T-helper 2 cell treated with Interferon-gamma antibody and Interleukin-4, amounts not matched to agents 100 ng/mL and 5 ng/mL, for 36 hours (primary cell): ENCODE measurements at regions not wholly inside any gene's neighbourhood (a gene's known extent, or its start where the extent isn't known, plus 50 kb on each side); places are given as distances from the start of the nearest gene placed in this dataset.

Experiments used
- intact Hi-C: fragments of 100-400 bp; cut with micrococcal nuclease; formaldehyde crosslinking; loops from one replicate; pipeline ENCODE4 v1.15.1; 2023

GRCh38 chr18:37661061-37661460 is 95.5 kb upstream of the CELF4 start:
- intact Hi-C loops: no loop called here

GRCh38 chr18:37660658-37661057 is 95.1 kb upstream of the CELF4 start:
- intact Hi-C loops: no loop called here

- intact Hi-C loops: no loop called here
These were observed 94.3 kb upstream of the CELF4 start for GRCh38 chr18:37659906-37660305.

GRCh38 chr18:37658894-37659293 is 93.3 kb upstream of the CELF4 start:
- intact Hi-C loops: no loop called here

GRCh38 chr18:37657493-37657892 is 91.9 kb upstream of the CELF4 start:
- intact Hi-C loops: no loop called here

- intact Hi-C loops: no loop called here
These were observed 89.3 kb upstream of the CELF4 start for GRCh38 chr18:37654731-37655369.

GRCh38 chr18:37654034-37654433 is 88.4 kb upstream of the CELF4 start:
- intact Hi-C loops: no loop called here

GRCh38 chr18:37653618-37654017 is 88.0 kb upstream of the CELF4 start:
- intact Hi-C loops: no loop called here

GRCh38 chr18:37649930-37650329 is 84.3 kb upstream of the CELF4 start:
- intact Hi-C loops: no loop called here

GRCh38 chr18:37649416-37649815 is 83.8 kb upstream of the CELF4 start:
- intact Hi-C loops: no loop called here

- intact Hi-C loops: no loop called here
These were observed 76.0 kb upstream of the CELF4 start for GRCh38 chr18:37641573-37641972.

GRCh38 chr18:37640504-37640903 is 74.9 kb upstream of the CELF4 start:
- intact Hi-C loops: no loop called here

- intact Hi-C loops: no loop called here
These were observed 74.2 kb upstream of the CELF4 start for GRCh38 chr18:37639846-37640245.

GRCh38 chr18:37637478-37637850 is 71.9 kb upstream of the CELF4 start:
- intact Hi-C loops: no loop called here

- intact Hi-C loops: no loop called here
These were observed 71.4 kb upstream of the CELF4 start for GRCh38 chr18:37636831-37637477.

- intact Hi-C loops: no loop called here
These were observed 68.9 kb upstream of the CELF4 start for GRCh38 chr18:37634516-37634915.

- intact Hi-C loops: no loop called here
These were observed 65.8 kb upstream of the CELF4 start for GRCh38 chr18:37631422-37631821.

- intact Hi-C loops: no loop called here
These were observed 64.7 kb upstream of the CELF4 start for GRCh38 chr18:37630334-37630733.

GRCh38 chr18:37628470-37629220 is 63.0 kb upstream of the CELF4 start:
- intact Hi-C loops: no loop called here

- intact Hi-C loops: no loop called here
These were observed 58.7 kb upstream of the CELF4 start for GRCh38 chr18:37624318-37624717.

GRCh38 chr18:37619964-37620363 is 54.4 kb upstream of the CELF4 start:
- intact Hi-C loops: no loop called here

- intact Hi-C loops: no loop called here
These were observed 52.0 kb upstream of the CELF4 start for GRCh38 chr18:37617623-37618022.
